GM21717 (cell line): ENCODE measurements at regions not wholly inside any gene's neighbourhood (a gene's known extent, or its start where the extent isn't known, plus 50 kb on each side); places are given as distances from the start of the nearest gene placed in this dataset.

ENCODE experiments used
- ATAC-seq: cut with Tn5 transposase; IDR thresholded peaks from one replicate; pipeline ENCODE4 v1.9.1; 2021; ENCODE audit warnings: mild to moderate bottlenecking, moderate library complexity; ENCODE audit not compliant: unreplicated experiment

DNA sequence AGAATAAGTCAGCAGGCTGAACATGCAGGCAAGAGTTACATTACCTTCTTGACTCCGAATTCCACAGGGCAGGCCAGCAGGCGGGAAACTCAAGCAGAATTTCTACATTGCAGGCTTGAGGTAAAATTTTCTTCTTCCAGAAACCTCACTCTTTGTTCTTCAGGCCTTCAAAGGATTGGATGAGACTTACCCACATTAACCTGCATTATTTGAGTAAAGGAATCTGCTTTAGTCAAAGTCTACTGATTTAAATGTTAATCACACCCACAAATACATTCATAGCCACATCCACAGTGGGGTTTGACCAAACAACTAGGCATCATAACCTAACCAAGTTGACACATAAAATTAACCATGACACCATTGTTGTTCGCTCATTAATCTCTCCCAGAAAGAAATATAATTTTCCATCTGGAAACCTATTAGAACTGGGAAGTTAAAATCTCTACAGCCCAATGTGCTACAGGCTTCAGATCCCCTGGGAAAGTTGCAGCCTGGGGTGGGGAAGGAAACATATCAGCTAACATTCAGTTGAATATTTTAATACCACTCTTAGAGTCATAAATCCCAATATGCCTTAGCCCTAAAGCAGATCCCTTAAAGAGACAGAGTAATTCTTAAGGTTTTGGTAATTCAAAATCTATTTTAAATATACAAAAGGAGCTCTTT, 468.2 kb upstream of the TNP1 start:
- no peak for ATAC-seq

DNA sequence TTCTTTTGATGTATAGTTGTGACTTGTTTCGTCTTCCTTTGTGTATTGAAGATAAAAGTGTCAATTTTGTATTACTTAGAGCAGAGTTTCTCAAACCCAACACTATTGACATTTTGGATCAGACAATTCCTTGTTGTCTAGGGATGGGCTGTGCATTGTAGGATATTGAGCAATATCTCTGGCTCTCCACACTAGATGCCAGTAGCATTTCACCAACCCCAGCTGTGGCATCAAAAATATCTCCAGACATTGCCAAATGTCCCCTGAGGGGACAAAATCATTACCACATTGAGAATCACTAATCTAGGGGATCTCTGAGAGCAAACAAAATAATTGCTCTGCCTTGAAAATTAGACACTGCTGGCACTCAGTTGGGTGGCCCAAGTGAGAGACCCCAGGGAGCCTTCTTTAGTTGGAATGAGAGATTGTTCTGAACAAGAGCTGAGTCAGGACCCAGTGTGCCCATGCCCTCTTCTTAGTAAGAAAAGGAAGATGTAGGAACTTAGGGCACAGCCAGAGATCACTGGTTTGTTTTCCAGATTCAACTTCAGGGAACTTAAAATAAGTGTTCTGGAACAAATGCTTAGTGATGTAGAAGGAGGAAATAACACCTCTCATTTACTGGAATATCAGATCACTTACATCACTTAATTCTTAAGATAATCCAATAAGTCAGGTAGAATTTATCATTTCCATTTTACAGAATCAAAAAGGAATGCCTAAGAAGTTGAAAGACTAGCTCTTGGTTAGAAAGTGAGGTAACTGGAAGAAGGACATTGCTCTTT, 466.6 kb upstream of the TNP1 start:
- no peak for ATAC-seq

DNA sequence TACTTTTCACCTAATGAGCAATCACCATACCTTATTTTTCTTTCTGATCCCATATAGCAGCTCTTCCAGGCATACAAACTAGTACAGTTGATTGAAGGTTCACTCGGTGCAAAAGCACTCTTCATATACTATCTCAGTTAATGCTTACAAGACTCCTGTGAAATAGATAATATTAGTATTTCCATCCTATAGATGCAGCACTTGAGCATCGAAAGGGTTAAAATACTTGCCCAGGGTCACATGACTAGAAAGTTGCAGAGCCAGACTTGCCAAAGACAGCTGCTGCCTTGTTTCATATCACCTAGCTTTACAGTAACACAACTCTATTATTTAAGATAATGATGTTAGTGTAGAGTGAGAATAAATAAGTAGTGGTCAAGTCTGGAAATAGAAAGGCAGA, 466.0 kb upstream of the TNP1 start:
- ATAC-seq, result no peak

GRCh38 chr2:217325251-217325650, 465.4 kb upstream of the TNP1 start:
- no peak for ATAC-seq

- no peak for ATAC-seq
Observed at GRCh38 chr2:217316743-217317142, 456.9 kb upstream of the TNP1 start.

- ATAC-seq, result no peak
Observed at GRCh38 chr2:217314021-217314460, 454.2 kb upstream of the TNP1 start.

GRCh38 chr2:217313386-217313785, 453.5 kb upstream of the TNP1 start:
- no peak for ATAC-seq

GRCh38 chr2:217309056-217309455, 449.2 kb upstream of the TNP1 start:
- ATAC-seq, result no peak

- no peak for ATAC-seq
Observed at GRCh38 chr2:217307023-217307422, 447.2 kb upstream of the TNP1 start.

DNA sequence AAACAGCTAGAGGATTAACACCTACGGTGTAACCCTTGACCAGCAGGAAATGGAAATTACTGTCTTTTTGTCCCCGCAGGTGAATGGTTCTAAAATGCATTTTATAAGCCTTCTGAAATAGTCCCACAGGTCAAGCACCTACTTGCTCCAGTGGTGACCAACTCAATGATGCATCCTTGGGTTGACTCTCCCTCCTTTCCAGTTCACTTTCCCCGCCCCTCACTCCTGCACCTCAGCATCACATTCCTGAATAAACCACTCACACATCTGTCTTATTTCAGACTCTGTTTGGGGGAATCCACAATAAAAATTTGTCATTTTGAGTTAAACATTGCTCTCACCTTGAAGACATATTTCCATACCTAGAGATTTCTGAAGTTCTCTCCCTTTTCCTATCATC, 446.0 kb upstream of the TNP1 start:
- ATAC-seq, result no peak

DNA sequence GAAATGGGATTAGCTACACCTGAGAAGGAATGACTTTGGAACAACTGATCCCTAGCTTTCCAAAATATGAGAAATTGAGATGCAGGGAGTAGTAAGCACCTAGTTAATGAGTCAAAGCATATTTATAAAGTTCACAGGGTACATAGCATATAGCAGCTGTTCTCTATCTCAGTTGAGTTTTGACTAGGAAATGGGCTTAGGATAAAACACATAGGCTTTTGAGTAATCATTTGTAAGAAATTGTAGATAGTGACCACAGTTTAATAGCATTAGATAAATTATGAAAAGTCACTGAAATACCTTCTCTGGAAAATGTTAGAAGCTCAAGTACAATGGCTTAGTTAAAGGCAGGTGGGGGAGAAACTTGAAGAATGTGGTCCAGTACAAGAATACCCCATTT, 444.7 kb upstream of the TNP1 start:
- ATAC-seq, result no peak

DNA sequence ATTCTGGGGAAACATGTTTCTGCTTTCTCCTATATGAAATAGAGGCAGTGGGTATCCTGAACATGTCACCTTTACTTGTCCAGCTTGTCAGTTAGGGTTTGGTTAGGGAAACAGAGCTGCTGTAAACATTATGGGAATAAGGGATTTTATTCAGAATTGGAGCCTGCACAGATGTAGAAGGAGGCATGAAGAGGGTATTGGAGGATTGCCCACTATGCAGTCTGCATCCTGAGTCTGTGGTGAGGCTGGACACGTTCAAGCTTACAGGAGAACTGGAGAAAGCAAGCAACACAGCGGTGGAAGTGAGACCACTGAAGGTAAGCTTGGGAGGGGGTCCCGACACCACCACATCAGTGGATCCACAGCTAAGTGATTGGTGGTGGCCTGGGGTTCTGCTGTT, 443.0 kb upstream of the TNP1 start:
- ATAC-seq, result no peak

DNA sequence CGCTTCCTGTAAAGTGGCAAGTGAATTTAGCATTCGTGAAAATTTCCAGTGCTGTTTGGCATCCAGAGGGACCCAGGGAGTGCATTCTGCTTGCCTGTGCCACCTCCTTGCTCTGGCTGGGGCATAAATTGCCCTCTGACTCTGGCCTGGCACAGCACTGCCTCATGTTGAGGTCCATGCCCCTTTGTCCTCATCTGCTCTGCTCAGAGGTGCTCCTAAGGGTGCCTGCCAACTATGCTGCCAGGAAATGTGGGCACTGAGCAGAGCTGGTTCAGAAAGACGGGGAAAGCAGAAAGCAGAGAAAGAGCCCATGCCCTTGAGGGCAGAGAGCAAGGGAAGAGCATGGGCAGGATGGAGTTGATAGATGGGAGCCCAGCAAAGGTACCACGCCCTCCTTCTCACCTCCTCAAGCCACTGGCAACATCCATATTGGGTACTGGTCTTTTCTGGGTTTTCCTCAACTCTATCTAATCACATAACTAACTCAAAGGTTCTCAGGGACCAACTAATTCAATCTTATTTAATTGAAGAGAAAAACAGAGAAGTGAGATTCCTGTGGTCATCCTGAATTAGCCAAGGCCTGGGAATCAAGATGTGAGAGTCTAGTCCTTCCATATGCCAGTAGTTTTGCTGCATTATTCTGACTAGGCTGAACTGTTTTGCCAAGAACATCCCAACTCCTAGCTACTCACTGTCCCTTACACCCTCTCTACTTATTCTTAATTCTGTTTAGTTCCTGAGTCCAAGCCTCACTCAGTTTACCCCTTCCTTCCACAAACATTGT, 441.5 kb upstream of the TNP1 start:
- no peak for ATAC-seq

- no peak for ATAC-seq
Observed at GRCh38 chr2:217299590-217299989, 439.7 kb upstream of the TNP1 start.

DNA sequence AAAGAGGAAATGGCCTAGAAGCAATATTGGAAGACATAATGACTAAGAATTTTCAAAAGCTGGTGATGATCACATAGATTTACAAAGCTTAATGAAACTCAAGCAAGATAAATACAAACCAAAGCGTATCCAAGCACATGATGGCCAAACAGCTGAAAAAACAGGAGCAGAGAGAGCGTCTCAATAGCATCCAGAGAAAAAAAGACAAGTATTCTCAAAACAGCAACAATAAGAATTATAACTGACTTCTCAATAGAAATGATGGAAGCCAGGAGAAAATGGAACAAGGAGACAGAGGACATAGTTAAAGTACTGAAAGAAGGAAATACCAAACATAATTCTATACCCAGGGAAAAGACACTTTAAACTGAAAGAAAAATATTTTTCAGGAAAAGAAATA, 437.2 kb upstream of the TNP1 start:
- no peak for ATAC-seq

- no peak for ATAC-seq
Observed at GRCh38 chr2:217294818-217295217, 435.0 kb upstream of the TNP1 start.

- no peak for ATAC-seq
Observed at GRCh38 chr2:217294211-217294610, 434.3 kb upstream of the TNP1 start.

- ATAC-seq, result no peak
Observed at GRCh38 chr2:217293607-217294006, 433.7 kb upstream of the TNP1 start.

DNA sequence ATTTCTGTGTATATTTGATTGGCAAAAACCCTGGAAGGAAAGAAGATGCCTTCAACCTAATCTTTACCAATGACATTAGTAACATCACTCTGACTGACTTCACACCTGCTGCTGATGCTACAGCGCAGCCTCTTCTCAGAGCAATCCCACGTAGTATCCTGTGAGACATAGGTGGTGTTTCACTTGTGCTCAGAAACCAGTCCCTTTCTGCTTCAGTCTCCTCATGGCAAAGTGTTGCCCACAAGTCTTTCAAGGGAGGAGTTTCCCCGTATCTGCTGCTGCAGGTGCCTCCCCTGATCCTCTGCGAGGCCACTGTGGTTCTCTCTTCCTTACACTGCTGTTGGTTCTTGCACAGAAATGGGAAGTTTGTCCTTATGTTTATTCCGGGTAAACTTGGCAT, 433.2 kb upstream of the TNP1 start:
- ATAC-seq, result no peak

GRCh38 chr2:217291259-217291658, 431.4 kb upstream of the TNP1 start:
- ATAC-seq, result no peak

DNA sequence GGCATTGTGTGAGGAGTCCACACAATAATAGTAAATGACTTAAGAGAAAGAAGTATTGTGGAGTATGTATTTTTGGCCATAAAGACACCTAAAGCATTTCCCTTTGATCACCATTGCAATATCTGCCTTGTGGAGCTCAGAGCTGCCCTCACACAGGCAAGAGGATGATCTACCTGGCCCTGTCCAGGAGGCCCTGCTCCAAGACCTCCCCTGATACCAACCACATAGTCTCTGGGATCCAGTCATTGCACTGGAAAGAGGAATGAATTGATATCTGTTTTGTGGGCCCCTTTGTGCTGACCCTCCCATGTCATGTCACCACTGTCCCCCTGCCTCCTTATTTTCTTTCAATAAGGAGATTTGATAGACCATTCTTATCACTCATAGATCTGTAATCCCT, 430.6 kb upstream of the TNP1 start:
- no peak for ATAC-seq

- no peak for ATAC-seq
Observed at GRCh38 chr2:217289907-217290280, 430.0 kb upstream of the TNP1 start.
